ENCODE measurements at regions not wholly inside any gene's neighbourhood (a gene's known extent, or its start where the extent isn't known, plus 50 kb on each side); places are given as distances from the start of the nearest gene placed in this dataset.

DNA sequence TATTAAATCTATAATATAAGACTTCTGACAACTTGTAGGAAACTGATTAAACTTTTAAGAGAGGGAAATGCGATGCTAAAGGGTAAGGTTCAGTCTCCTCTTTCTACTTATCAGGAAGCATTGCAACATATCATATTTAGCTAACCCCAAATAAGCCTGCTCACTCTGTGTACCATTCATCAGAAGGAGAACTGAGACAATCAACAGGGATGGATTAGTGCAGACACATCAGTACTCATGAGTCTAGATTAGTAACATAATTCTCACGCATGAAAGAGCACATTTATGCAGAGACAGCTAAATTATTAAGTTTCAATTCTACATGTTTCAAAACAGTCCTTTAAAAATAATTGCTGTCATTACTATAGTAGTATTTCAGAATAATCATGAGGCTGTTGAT, 354.2 kb upstream of the ZWINT start:
- ChIA-PET POLR2A (no interaction called here), CTCF (no interaction called here)
- no peak for TF ChIP-seq CTCF (IDR thresholded peaks at IDR 0.05; ENCODE audit: insufficient read depth, low read length, missing control alignments)
- no peak for DNase-seq (ENCODE audit: low read depth, low spot score)
- no peak overlapping the region for H3K4me3 ChIP-seq (ENCODE audit: low read depth, low read length)

GRCh38 chr10:56698506-56698905, 337.4 kb upstream of the ZWINT start:
- no peak overlapping the region for H3K4me3 ChIP-seq (ENCODE audit: low read depth, low read length)
- ChIA-PET CTCF (no interaction called here), POLR2A (no interaction called here)
- TF ChIP-seq CTCF (IDR thresholded peaks at IDR 0.05; ENCODE audit: insufficient read depth, low read length, missing control alignments) = no peak
- no peak for DNase-seq (ENCODE audit: low read depth, low spot score)

DNA sequence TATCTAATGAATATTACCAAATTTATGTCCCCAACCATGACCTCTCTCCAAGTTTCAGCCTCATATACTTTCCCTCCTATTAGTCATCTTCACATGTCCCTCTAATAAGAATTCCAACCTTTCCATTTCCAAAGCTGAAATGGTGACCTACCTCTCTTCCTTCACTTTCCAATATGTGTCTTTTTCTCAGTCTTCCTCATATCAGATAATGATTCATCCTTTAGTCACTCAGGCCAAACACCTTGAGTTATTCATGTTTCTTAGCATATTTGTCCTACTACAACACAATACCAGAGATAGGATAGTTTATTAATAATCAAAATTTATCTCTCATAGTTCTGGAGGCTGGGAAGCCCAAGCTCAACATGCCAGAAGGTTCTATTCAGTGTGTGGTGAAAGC, 318.5 kb upstream of the ZWINT start:
- no peak for DNase-seq (ENCODE audit: low read depth, low spot score)
- CTCF ChIA-PET = no interaction called here
- no peak overlapping the region for H3K4me3 ChIP-seq (ENCODE audit: low read depth, low read length)
- TF ChIP-seq CTCF (IDR thresholded peaks at IDR 0.05; ENCODE audit: insufficient read depth, low read length, missing control alignments) = no peak
- POLR2A ChIA-PET = no interaction called here

DNA sequence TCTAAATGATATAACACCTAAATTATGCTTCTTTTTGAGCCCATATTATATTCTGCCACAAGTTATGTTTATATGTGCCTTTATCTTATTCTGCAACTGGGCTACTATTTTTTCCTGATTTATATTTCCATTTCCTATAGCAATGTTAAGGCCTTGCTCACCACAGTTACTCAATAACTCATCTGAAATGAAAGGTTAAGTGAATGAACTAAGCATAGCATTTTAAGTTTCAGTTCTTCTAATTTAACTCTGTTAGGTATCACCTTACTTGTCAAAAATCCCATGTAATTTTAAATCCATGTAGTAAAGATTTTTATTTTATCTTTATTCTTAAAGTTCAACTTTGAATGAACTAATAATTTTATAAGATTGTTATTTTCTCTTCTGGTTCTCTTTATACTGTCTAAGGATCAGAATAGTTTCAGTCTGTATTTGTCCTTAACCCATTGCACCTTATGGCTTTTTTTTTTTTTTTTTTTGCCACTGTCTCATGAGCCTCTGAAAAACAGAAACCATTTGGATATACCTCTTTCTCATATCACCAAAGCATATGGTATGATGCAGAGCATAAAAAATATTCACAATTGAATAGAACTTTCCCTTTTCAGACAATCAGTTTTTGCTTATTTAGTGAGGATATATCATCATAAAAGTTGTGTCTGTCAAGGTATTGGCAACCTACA, 301.8 kb upstream of the ZWINT start:
- DNase-seq (ENCODE audit: low read depth, low spot score) = no peak
- H3K4me3 ChIP-seq (ENCODE audit: low read depth, low read length) = no peak overlapping the region
- TF ChIP-seq CTCF (IDR thresholded peaks at IDR 0.05; ENCODE audit: insufficient read depth, low read length, missing control alignments) = no peak
- ChIA-PET CTCF (no interaction called here), POLR2A (no interaction called here)

- no peak overlapping the region for H3K4me3 ChIP-seq (ENCODE audit: low read depth, low read length)
- no peak for DNase-seq (ENCODE audit: low read depth, low spot score)
- TF ChIP-seq CTCF (IDR thresholded peaks at IDR 0.05; ENCODE audit: insufficient read depth, low read length, missing control alignments) = no peak
- POLR2A ChIA-PET = no interaction called here
- CTCF ChIA-PET = no interaction called here
Measured at GRCh38 chr10:56653289-56653688, 292.2 kb upstream of the ZWINT start.

DNA sequence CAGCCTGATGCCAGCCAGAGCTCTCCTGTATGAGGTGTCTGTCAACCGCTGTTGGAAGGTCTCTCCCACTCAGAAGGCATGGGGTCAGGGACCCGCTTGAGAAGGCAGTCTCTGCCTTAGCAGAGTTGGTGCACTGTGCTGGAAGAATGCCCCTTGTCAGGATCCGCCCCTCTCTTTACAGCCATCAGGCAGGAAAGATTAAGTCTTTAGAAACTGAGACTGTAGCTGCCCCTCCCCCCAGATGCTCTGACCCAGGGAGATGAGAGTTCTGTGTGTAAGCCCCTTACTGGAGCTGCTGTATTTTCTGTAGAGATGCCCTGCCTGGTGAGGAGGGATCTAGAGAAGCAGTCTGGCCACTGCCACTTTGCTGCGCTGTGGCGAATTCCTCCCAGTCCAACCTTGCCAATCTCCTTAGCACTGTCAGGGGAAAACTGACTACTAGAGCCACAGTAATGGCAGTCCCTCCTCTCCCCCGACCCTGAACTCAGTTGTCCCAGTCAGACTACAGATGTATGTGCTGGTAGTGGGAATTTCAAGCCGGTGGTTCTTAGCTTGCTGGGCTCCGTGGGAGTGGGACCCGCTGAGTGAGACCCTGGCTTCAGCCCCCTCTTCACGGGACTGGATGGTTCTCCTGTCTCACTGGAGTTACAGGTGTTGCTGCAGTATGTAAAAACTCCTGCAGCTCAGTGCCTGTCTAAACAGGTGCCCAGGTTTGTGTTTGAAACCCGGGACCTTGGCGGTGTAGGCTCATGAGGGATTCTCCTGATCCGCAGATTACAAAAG, 285.5 kb upstream of the ZWINT start:
- POLR2A ChIA-PET = no interaction called here
- TF ChIP-seq CTCF (IDR thresholded peaks at IDR 0.05; ENCODE audit: insufficient read depth, low read length, missing control alignments) = no peak
- DNase-seq (ENCODE audit: low read depth, low spot score) = no peak
- CTCF ChIA-PET = no interaction called here
- no peak overlapping the region for H3K4me3 ChIP-seq (ENCODE audit: low read depth, low read length)
